ENCODE measurements at regions not wholly inside any gene's neighbourhood (a gene's known extent, or its start where the extent isn't known, plus 50 kb on each side); places are given as distances from the start of the nearest gene placed in this dataset.
A peak's percentile ranks its signal among the peaks of the same experiment; 100 is the strongest.

- TF ChIP-seq CTCF (conservative IDR thresholded peaks at IDR 0.05; ENCODE audit: low read length): no peak
- DNase-seq (ENCODE audit: low read depth): no peak
- no peak overlapping the region for H3K4me3 ChIP-seq (ENCODE audit: low read length)
Measured at GRCh38 chr12:91307957-91308670, 125.5 kb upstream of the DCN start.

DNA sequence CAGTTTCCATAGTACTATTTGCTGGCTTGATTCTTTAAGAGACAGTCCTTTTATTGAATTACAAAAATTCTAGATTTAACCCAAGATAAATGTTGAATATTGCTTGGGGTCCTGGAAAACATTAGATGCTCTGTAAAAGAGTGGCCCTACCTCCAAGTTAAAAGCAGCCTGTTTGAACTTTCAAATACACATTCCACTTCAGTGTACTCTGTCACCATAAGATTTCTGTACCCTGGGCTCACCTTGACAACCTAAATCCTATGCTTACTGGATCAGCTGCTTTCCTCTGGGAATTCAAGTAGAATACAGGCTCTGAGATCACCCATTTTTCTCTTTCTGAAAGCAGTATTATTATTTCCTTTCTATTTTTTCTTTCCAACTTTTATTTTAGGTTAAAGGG is 107.7 kb upstream of the DCN start:
- no peak for TF ChIP-seq CTCF (conservative IDR thresholded peaks at IDR 0.05; ENCODE audit: low read length)
- no peak overlapping the region for H3K4me3 ChIP-seq (ENCODE audit: low read length)
- no peak for DNase-seq (ENCODE audit: low read depth)

GRCh38 chr12:91289906-91290305 is 107.3 kb upstream of the DCN start:
- no peak for TF ChIP-seq CTCF (conservative IDR thresholded peaks at IDR 0.05; ENCODE audit: low read length)
- H3K4me3 ChIP-seq (ENCODE audit: low read length): no peak overlapping the region
- DNase-seq (ENCODE audit: low read depth): no peak

- no peak for TF ChIP-seq CTCF (conservative IDR thresholded peaks at IDR 0.05; ENCODE audit: low read length)
- no peak for DNase-seq (ENCODE audit: low read depth)
Measured at GRCh38 chr12:91289072-91289471, 106.5 kb upstream of the DCN start.

GRCh38 chr12:91287753-91288152 is 105.1 kb upstream of the DCN start:
- no peak for DNase-seq (ENCODE audit: low read depth)

More at GRCh38 chr12:91289072-91289471, 106.5 kb upstream of the DCN start:
- H3K4me3 ChIP-seq (ENCODE audit: low read length): no peak overlapping the region

DNA sequence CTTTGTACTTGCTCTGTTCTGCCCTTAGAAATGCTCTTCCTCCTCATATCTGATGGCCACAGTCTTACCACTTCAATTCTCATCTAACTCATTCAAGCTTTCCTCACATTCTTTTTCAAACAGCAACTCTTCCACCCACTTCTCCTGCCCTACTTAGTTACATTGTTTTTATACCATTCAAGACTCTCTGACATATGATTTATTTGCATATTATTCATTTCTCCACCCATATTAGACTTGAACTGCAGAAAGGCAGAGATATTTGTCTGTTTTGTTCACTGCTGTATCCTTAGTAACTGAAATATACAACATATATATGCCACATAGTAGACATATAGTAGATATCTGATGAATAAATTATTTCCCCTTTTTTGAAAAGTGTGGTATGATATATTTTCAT is 95.5 kb upstream of the DCN start:
- no peak overlapping the region for H3K4me3 ChIP-seq (ENCODE audit: low read length)
- no peak for DNase-seq (ENCODE audit: low read depth)
- TF ChIP-seq CTCF (conservative IDR thresholded peaks at IDR 0.05; ENCODE audit: low read length): no peak

More at GRCh38 chr12:91287753-91288152, 105.1 kb upstream of the DCN start:
- TF ChIP-seq CTCF (conservative IDR thresholded peaks at IDR 0.05; ENCODE audit: low read length): no peak
- H3K4me3 ChIP-seq (ENCODE audit: low read length): no peak overlapping the region

DNA sequence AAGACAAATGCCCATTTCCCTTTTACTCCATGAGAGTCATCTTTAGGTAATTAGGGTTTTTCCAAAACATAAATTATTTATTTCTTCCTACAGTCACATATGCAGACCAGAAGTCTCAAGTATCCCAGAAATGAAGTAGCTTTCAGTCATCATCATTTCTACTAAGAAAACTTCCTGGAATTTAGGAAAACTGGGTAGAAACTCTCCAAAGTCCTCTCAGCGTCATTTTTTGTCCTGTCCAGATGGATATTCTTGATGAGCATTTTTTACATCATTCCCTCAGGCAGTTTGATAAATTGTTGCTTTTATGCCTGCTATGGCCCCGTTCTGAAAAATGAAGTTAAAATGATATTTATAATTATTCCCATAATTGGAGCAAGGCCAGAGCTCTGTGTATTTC is 93.9 kb upstream of the DCN start:
- TF ChIP-seq CTCF (conservative IDR thresholded peaks at IDR 0.05; ENCODE audit: low read length): no peak
- no peak overlapping the region for H3K4me3 ChIP-seq (ENCODE audit: low read length)
- DNase-seq (ENCODE audit: low read depth): peak; percentile 76

Data from AG10803 (cell line).